H1 (cell line): ENCODE measurements at regions not wholly inside any gene's neighbourhood (a gene's known extent, or its start where the extent isn't known, plus 50 kb on each side); places are given as distances from the start of the nearest gene placed in this dataset.

ENCODE experiments used
- BRCA1 ChIP-seq: IDR thresholded peaks from 2 replicates; pipeline ENCODE4 v1.6.1; 2012; ENCODE audit warnings: low read depth, low read length, improper control_type of control experiment
- HDAC6 ChIP-seq: IDR thresholded peaks from one replicate; pipeline ENCODE4 v1.7.1; 2012; ENCODE audit warnings: low read depth, mild to moderate bottlenecking, inconsistent platforms, low read length, moderate library complexity
- SP4 ChIP-seq: IDR thresholded peaks from 2 replicates; pipeline ENCODE4 v1.6.1; 2012; ENCODE audit warnings: low read length, inconsistent platforms
- TEAD4 ChIP-seq: IDR thresholded peaks from 2 replicates; pipeline ENCODE4 v1.6.1; 2012; ENCODE audit warnings: low read depth, low read length, inconsistent platforms, mixed read lengths

DNA sequence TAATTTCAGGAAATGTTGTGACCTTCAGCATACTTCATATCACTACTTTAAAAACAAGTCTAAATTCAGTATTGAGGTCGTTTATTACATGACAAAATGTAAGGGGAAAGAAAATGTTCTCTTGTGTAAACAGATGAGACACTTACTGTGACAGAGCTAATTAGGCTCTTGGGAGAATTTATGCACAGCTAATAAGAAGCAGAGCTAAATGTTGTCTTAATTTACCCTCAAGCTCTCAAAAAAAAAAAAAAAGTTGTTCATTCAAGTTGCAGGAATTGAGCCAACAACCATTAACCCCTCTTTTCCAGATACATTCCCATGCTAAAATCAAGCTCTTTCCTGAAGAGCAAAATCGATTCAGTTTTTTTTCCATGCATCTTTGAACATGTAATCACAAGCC, 1419.4 kb downstream of the FSCB start (continued):
- no peak for TF ChIP-seq SP4
- no peak for TF ChIP-seq BRCA1
- no peak for TF ChIP-seq TEAD4
- TF ChIP-seq HDAC6: no peak
